GM18867 (cell line): ENCODE measurements at regions not wholly inside any gene's neighbourhood (a gene's known extent, or its start where the extent isn't known, plus 50 kb on each side); places are given as distances from the start of the nearest gene placed in this dataset.
"Not testable (repeated sequence)": the region's sequence is repeated elsewhere in the genome, so short reads cannot be mapped to it uniquely, and the experiment has no call there.

Experiments
- ATAC-seq: cut with Tn5 transposase; IDR thresholded peaks from one replicate; pipeline ENCODE4 v1.9.1; 2021; ENCODE audit warnings: mild to moderate bottlenecking, moderate library complexity; ENCODE audit not compliant: unreplicated experiment

DNA sequence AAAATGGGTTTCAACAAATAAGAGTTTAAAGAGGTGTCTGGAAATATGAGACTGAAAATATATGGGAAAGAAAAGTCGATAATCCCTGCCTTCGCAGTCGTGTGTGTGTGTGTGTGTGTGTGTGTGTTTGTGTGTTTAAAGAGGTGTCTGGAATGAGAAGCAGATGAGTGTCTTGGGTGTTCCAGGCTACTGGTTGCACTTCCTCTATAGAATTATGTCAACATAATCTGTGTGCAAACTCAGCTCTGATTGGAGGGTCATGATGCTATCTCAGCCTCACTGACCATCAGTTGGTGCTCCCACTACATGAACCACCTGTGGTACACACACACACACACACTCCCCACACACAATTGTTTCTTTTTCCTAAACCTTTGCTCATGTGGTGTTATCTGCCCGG, 347.3 kb downstream of the NPIPA8 start:
- ATAC-seq: no peak

DNA sequence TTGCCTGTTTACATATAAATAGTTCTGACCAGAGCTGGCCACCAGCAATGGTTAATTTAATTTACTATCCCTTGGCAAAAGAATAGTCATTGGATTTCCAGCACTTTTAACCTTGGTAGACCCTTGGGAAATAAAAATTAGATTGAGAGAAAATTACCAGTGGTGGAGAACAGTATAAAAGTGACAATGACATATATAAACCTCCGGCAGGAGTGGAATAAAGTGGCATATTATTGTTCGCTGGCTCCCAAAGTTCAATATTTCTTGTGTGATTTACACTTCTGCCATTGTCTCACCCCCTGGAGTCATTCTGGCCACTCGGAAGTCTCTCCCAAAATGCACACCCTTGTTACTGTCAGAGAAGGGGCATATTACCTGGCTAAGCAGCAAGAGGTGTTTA, 347.7 kb downstream of the NPIPA8 start:
- no peak for ATAC-seq

DNA sequence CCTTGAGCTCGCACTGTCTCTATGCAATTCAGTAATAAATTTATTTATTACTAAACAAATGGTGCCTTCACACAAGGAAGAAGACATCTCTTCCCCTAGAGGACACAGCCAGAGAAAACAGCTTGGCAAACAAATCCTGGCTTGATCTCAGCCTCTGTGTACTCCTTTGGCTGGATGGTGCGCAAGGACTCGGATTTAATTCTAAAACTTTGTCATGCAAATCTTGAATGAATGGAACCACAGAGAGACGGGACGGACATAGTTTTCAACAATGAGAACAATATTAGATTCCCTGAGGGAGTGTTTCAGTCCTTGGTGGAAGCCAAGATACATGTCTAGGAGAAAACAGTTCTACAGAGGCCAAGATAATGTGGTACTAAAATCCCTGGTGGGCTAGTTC, 349.5 kb downstream of the NPIPA8 start:
- no peak for ATAC-seq

DNA sequence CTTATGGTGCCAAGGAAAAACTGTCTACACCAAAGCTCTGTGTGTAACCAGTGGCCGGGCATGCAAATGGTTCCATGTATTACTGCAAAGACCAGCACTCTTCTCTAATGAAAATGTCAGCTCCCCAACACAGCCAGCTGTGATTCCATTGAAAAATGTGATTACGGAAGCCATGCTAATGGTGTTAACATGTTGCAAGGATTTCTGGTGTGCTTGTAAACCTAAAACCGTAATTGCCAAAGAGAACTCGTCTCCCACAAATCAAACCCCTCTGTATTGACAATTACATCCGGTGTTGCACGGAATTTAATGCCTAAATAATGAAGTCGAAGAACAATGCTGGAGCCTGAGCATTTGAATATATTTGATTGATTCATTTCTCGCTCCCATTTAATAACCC, 351.7 kb downstream of the NPIPA8 start:
- ATAC-seq: no peak

DNA sequence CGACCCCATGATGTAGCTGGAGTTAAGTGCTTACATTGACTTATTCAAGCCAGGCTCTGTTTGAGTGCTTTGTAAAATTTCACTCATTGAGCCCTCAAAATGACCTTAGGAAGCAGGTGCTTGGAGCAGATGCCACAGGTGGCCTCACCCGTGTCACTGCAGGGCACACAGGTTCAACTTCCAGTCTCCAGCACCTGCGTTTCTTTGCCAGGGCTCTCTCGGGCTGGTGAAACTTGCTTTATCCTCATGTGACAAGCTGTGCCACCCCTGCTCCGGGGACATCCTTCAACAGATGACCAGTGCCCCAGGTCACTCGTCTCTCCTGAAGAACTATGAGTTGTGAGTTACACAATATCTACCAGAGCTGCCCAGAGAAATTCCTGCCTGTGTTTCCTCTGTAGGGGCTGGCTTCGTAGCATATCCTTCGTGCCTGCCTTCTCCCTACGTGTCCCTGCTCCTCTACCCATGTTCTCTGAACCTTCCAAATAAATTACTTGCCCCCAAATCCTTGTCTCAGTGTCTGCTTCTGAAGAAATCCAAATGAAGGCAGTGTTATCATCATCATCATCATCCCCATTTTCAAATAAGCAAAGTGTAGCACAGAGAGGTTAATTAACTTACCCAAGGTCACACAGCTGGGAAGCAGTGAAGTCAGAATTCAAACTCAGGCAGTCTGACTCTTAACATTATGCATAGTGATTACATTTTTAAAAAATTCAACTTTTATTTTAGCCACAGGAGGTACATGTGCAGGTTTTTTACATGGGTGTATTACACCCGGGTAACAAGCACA, 352.5 kb downstream of the NPIPA8 start:
- ATAC-seq: no peak

DNA sequence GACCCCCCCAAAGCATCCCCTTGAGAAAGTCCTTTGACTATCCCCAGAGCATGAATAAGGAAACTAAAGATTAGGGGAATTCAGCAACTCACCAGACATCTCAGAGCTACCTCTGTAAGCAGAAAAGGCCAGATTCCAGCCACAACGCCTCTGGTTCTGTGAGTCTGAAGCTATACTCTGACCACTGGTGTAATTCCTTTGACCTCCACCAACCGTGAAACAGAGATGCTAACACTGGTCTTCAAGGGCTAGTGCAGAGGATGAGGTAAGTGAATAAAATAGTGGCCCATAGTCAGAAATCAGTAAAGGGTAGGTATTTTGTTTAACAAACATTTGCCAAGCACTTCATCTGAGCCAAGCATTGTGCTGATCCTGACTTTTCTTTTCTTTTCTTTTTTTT, 353.4 kb downstream of the NPIPA8 start:
- ATAC-seq: no peak

DNA sequence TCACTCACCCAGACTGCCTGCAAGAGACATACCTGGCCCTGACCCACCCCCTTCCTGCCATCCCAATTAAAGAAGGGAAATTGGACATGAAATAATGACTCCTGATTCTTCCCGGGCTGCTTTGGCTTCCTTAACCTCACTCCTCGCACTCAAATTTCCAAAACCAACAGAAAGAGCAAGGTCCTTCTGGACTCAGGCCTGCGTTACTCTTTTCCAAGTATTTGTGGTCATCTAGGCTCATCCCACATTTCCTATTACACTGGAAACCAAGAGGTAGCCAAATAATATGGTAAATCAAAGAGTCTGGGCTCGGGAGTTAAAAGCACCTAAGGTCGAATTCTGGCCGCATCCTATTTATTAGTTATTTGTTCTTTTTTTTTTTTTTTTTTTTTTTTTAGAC, 359.3 kb downstream of the NPIPA8 start:
- ATAC-seq: no peak

DNA sequence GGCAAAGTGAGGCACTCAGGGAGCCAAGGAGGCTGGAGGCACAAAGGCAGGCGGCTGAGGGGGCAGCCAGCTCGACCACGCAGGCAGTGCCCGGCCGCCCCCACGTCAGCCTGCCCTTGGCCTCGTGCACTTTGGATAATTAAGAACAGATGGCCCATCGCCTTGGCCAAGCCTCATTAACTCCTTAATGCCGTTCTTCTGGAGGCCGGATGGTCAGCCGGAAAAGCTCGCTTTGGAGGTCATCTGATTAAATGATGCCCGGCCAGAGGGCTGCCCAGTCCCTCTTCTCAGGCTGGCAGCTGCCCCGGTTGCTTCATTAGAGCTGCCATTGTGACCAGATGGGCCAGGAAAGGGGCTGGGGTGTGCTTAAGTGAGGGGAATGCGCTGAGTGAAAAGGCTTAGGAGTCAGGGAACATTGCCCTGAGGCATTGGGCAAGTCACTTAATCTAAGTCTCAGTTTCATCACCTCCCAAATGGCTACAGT, 364.0 kb downstream of the NPIPA8 start:
- no peak for ATAC-seq

DNA sequence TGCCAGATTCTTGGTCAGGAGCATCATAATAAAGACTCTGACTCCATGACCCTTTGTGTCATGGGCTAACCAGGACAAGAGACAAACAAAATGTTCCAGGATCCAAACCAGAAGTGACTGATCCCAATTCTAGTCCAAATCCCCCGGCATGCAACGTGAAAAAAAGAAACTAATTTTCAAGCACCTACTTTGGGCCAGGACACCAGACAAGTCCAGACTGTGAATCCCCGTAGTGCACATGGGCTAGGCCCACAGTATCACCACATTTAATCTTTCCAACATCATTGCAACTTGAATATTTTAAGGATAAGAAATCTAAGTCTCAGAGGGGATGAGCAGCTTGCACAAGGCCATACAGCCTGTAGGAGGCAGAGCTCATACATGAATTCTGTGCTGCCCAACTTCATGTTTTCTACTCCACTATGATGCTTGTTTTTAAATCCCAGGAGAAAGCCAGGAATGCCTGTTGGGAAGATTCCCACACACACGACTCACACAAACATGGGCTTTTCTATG, 365.7 kb downstream of the NPIPA8 start:
- ATAC-seq: no peak

DNA sequence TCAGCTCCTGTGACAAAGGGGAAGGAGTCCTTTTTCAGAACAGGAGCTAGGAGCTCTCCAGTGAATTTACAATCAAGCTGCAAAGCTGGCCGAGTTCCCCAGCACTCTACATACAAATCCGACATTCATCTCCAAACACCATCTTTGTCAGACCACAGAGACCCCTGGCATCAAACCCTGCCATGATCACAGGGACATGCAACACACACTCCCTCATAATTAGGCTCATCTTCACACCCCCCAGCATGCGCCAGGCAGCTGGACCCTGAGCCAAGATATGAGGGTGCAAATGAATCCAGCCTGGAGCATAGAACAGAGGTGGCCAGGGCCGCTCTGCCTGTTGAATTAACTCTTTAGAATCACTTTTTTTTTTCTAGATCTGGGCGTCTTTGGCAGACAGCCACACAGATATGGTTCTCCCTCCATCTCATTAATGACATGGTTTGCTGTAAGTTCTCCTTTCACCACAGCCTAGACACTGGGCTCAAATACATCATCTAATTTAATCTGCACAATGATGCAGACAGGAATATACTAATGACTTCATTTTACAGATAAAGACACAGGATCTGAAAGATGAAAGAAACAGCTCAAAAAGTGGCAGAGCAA, 366.3 kb downstream of the NPIPA8 start:
- ATAC-seq: no peak

DNA sequence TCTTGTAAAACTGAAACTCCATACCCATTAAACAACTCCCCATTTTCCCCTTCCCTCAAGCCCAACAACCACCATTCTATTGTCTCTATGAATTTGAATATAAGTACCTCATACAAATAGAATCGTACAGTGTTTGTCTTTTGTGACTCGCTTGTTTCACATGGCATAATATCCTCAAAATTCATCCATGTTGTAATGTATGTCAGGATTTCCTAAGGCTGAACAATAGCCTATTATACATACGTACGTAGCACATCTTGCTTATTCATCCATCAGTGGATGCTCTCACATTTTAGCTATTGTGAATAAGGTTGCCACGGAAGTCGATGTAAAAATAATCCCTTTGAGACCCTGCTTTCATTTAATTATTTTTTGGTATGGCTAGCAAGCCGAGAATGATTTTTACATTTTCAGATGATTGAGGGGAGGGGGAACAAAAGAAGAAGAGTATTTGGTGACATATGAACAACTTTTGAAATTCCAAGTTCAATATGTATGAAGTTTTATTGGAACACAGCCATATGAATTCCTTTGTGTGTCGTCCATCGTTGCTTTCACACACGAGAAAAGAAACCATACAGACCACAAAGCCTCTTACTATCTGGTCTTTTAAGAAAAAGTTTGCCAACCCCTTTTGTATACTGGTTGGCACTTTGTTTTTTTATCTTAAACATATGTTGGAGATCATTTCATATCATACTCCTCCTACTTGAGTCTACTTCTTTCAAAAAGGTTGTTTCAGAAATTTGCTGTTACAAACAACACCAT, 371.2 kb downstream of the NPIPA8 start:
- ATAC-seq: no peak

DNA sequence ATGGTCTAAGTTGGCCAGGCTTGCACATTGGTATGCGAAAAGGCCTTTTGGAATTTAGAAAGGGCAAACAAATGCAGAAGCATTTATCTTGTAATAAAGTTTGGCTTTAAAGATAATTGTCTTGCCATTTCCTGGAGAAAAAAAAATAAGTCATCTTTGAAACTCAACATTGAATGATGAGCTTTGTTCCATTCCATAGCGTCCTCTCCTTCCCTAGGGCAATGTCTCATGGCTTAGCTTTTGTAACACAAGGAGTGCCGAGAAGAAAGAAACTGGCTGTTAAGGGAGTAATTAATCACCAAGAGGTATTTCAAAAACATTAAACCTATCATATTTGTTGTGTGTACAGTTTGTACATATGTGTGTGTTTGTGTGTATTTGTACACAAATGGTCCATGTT, 372.3 kb downstream of the NPIPA8 start:
- ATAC-seq: no peak

DNA sequence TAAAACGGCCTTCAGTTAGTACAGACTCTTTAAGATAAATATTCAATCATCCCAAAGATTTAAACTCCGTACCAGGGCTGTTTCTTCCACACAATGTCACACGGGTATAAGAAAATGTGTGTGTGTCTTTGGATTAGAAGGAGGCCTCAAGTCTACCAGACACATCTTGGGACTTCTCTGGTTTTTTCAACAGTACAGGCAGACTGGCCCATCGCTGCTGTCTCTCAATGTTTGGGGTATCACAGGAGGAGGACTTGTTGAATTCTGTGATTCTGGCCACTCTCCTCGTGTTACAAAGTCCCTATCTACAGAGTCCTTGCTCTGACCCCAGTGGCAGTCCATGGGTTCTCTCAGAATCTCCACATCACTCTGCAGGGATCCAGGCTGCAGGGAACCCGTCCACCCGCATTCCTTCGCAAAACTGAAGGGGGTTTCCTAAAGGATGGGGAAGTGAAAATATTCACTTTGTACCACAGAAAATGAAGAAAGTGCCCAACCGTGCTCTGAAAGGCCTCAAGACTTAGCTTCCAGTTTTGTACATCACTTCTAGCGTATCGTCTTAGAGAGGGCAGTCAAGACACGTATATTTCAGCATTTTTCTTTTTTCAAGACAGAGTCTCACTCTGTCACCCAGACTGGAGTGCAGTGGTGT, 373.2 kb downstream of the NPIPA8 start:
- ATAC-seq: peak; percentile 64

DNA sequence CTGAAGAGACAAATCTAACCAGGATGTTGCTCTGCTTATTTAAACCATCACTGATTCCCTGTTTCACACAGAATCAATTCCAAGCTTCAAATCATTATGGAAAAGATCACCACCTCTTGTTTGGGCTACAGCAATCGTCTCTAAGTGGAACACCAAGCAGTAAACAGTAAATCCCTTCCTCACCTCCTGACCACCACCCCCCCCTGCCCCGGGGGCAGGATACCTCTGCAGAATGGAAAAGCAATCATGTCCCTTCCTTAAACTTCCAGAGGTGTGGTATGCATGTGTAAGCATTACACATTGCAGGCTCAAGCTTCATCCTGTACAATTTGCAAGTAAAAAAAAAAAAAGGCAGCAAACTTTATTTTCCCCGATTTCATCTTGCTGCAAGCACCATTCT, 373.8 kb downstream of the NPIPA8 start:
- no peak for ATAC-seq

DNA sequence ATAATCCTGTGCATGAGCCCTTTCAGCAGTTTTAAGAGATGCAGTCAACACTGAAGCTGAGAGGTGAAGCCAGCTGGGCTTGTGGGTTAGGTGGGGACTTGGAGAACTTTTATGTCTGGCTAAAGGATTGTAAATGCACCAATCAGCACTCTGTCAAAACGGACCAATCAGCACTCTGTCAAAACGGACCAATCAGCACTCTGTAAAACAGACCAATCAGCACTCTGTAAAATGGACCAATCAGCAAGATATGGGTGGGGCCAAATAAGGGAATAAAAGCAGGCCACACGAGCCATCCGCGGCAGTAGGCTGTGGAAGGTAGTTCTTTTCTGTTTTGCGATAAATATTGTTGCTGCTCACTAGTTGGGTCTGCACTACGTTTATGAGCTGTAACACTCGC, 374.7 kb downstream of the NPIPA8 start:
- not testable (repeated sequence) for ATAC-seq

DNA sequence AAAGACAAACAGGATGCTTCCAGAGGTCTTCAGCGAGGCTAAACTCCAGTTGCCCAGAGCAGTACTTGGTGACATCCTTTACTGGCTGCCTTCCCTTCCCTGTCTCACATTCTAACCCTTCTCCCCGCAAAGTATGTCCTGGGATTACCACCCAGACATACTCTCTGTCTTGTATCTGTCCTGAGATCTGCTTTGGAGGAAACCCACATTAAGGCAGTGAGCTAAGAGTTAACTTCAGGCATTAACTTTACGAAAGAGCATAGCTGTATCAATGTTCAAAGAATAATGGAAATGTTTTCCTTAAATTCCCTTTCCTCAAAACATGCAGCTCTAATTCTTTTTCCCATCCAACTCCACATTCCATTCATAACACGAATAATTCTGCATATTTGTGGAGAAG, 385.2 kb downstream of the NPIPA8 start:
- ATAC-seq: no peak

DNA sequence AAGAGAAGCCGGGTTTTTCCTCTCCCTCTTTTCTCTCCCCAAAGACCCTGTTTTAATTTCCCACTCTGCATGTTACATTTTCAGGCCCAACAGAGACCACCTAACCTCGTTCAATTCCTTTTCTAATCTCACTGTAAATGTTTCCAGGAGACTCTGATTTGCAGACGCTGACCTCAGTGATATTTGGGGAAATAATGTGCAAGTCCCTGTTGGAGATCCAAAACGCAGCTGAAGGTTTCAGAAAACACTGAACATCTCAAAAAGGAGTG, 386.6 kb downstream of the NPIPA8 start:
- ATAC-seq: no peak

DNA sequence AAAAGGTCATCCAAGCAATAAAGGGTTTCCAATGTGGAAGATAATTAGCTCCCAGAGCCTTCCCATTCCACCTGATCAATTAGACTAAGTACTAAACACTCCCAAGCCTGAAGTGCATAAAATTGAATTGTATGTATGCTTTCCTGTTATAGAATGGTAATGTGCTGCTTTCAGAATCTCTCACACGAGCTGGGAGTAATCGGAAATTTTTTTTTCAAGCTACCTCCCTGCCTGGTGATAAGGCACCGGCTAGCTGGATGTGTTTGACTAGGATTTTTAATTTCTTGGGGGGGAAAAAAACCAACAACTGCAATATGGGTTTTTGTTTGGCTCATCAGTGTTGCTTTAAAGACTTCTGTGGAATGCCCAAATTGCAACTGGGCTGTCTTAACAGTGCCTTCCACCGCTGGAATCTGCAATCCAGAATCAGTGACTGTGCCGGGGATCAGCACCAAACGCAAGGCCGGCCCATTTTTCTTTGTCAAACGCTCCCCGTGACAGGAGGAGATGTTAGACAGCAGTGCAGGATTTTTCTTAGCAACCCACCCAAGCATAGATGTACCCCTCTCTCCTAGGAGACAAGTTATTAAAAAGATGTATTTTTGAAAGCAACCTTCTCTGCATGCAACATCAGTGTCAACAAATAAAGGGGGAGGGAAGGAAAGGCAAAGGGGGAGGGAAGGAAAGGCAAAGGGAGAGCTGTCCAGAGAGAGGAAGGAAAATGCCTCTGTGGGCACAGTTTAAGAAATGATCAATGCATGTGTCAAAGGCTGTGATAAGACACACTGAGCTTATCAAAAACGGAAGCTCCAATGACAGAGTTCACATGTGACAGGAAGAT, 387.2 kb downstream of the NPIPA8 start:
- no peak for ATAC-seq

DNA sequence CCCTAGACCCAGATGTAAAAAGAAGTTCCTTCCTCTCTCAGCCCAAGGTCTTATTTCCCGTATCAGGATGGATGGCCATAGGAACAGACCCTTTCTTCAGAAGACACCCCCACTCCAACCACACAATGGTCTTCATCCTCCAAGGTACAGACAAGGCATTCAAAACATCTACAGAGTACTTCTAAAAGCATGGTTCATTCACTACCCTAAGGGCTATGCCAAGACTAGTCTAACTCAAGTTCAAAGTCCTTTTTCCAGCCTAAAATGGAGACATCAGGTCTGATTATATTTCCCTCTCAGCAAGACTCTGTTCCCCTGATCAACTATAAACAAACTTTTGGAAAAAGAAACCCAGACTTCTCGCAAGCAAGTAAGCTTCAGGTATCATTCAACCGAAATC, 388.9 kb downstream of the NPIPA8 start:
- ATAC-seq: no peak

DNA sequence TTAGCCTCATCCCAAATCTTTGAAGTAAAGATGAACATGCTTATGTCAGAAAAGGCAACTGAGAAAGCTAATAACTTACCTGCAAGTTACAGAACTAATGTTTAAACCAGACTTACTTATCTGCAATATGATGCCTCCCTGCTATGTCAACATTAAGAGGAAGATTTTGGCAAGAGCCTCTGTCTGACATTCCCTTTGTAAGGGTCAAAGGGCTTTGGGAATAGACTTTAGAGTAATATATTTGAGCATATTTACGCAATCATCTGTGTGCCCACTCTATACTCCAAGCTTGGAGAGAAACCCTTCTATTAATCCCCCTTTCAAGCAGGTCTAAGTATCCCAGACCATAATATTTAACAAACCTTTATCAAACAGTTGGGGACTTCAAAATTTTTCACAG, 389.4 kb downstream of the NPIPA8 start:
- ATAC-seq: no peak
